AML-193 (cell line): ENCODE measurements at regions not wholly inside any gene's neighbourhood (a gene's known extent, or its start where the extent isn't known, plus 50 kb on each side); places are given as distances from the start of the nearest gene placed in this dataset.
A peak's percentile ranks its signal among the peaks of the same experiment; 100 is the strongest.
"Not testable (repeated sequence)": the region's sequence is repeated elsewhere in the genome, so short reads cannot be mapped to it uniquely, and the experiment has no call there.

Source experiments
- DNase-seq, 2 experiments: peaks; one replicate each; lab custom pipeline; 2025; lab: John Stamatoyannopoulos, UW

DNA sequence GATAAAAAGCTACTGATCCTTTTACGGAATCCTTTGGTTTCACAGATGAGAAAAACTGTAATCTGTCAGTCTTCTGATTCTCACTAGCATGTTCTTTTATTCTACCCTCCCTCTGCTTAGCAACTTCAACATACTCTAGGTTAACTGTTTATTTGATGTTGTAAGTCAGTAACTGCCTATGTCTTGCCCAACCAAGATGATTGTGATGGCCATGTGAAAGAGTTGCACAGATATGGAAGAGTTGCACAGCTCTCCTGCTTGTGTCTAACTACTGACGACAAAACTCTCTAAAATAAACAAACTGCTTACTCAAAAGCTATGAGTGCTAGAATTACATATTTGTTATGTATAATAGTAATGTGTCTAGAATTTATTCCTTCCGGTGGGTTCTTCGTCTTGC, 227.3 kb upstream of the DAB2 start:
- DNase-seq, result peak; percentile 57 to 75

DNA sequence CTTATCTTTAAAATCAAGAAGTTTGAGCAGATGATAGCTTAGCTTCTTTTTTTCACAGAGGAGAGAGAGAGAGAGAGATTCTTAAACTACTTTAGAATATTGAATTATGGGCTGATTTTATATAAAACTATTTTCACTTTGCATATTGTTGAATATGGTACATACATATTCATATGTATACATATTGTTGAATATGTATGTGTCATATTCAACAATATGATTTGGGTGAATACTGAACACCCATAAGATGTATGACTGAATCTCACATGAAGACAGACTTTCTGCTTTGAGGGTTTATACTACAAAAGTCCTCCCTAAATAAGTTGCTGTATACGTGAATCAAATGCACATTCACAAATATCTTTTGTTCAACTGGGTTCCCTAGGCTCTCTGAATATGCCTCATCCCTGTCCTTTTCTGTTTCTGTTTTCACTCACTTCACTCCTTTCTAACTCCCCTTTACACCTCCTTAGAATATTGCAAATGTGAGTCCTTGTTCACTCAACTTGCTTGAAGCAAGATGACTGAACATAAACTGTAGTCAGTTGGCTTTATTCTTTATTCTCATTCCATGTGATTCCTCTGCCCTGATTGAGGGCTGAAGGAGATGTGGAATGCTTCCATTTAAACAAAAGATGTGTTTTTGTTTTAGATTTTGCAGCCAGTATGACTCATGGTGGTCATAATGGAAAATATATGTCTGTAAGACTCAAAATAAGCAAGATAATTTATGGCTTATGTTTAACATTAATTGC, 225.4 kb upstream of the DAB2 start:
- no peak for DNase-seq

DNA sequence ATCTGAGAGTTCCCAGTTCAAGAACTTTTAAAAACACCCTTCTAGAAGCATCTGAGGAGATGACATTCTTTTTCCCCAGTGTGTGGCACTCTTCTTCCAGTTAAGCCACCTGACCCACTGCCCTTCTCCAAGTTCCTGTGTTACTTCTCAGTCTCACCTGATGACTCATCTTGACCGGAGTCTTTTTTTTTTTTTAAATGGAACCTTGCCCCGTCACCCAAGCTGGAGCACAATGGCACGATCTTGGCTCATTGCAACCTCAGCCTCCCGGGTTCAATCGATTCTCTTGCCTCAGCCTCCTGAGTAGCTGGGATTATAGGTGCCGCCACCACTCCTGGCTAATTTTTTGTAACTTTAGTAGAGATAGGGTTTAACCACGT, 224.1 kb upstream of the DAB2 start:
- DNase-seq, result no peak

DNA sequence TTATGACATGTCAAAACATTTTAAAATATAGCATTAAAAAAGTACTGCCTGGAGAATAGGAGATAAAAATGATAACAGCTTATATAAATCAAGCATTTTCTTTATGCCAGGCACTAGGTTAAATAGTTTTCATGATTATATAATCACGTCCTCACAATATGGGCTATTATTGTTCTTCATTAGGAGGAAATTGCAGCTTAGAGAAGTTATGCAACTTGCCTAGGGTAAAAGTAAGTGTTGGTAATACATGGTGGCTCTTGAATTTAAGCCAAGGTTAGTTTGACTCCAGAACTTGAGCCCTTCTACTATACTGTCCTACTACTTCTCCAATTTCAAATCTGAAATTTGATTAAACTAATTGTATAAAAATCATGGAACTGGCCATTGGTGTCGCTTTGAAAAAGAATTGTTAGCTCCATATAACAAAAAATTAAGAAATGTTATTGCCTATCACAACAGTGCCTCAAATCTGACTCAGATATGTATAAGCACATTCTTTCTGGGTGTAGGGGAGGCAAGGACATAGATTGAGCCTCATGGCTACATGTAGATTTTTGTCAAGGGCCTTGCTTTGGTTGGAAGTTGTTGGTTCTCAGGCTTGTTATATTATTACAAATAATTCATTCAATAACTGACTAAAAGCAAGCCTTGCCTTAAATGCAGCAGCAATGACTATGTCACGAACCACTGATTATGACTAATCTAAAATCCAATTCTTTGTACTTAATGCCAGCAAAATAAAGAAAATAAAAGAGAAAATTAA, 223.5 kb upstream of the DAB2 start:
- DNase-seq, result peak; percentile 79 to 85

DNA sequence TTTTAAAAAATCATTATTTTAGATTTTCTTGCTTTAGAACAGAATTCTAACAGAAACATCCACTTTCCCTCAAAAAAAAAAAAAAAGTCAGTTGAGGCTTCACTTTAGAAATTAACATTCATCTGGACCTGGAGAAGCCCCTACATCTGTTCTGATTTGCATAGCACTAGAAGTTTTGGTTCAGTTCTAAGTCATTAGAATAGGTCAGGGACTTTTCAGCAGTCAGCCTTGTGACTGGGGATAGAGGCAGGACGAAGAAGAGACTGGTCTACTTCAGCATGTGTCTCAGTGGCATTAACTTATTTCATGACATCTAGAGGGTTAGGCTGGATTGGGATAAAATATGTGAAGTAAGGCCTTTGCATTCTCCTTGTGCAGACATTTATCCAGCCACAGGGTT, 215.8 kb upstream of the DAB2 start:
- no peak for DNase-seq

DNA sequence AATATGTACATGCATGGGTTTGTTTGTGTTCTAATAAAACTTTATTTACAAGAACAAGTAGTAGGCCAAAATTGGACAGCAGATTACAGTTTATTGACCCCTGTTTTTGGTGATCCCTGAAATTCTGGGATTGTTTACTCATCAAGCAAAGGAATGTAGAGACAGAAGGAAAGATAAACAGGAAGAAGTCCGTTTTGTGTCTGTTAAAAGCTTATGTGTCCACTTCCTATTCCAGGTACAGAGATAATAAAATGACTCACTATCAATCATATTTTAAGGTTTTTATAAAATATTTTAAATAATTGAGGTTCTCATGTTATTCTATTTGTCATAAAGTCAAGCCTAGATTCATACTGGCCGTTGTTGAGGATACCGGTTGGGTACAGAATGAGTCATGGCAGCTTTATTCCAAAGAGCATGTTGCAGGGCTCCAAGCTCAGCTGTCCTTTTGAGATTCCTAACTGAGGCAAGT, 214.9 kb upstream of the DAB2 start:
- no peak for DNase-seq

DNA sequence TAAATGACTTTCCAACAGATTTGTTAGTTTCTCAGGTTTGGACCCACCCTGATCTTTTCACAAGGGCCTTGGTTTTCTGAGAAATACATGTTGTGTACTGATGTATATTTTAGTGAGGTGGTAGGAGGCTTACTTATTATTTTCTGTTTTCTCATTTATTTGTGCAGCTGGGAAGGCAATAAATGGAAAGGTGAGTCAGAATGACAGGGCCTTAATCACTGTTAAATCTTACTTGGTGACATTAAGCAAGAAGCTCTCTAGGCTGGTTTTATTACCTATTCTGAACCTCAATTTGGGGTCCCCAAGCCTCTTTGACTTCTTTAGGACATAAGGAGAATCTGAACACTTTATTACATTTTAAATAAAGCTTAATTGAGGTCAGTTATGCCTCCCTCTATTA, 214.0 kb upstream of the DAB2 start:
- no peak for DNase-seq

DNA sequence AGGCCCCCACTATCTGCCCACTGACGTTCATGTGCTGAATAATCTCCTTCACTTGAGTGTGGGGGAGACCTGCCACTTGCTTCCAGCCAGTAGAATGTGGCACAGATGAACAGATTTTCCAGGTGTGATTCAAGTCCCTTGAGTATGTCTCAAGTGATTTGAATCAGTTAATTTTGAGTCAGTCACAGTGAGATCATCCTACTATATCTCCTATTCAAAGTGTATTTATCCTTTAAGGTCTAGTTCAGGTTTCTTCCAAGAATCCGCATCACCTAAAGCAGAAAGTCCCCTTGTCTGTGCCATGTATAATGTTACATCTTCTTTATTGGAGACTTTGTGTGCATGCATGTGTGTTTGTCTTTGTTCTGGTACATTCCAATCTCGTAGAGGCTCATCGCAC, 208.3 kb upstream of the DAB2 start:
- DNase-seq, result no peak

DNA sequence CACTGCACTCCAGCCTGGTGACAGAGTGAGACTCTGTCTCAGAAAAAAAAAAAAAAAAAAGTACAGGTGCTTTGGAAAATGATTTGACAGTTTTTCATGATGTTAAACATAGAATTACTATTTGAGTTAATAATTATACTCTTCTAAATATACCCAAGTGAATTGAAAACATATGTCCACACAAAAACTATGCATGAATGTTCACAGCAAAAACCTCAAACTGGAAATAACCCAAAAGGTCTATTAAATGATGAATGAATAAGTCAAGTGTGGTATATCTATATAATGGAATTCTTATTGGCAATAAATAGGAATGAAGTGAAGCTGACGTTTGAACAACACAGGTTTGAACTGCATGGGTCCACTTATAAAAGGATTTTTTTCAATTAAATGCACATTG, 207.2 kb upstream of the DAB2 start:
- no peak for DNase-seq

DNA sequence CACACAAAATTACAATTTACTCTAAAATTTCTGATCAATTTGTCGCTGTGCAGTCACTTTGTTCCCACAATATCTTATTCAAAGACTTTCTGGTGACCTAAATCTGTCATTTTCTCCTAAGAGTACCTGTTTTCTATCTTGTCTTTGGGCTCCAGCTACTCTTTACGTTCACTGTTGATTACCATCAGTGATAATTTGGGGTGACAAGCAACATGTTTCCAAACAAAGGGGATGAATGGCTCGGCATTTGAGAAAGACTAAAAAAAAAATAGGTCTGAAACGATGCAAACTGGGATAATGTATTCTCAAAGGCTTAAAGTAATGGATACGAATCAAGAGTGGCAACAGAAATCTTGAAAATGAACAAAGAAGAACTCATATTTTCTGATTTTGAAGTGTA, 205.2 kb upstream of the DAB2 start:
- no peak for DNase-seq

DNA sequence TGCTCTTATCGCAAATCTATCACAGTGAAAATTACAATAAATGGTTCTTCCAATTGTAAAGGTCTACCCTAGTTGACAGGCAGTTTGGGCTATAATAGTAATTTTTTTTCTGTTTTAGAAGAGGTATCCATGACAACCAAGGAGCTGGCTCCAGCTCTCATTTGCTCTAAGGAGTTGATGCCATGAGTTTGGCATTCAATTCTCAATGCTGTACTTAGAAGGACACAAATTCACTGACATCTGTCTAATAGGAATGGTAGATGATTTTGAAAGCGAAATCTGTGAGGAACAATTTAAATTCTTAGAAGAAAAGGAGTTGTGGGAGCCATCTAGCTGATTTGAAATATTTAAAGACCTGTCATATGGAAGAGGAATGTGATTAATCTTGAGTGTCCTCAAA, 203.6 kb upstream of the DAB2 start:
- no peak for DNase-seq

DNA sequence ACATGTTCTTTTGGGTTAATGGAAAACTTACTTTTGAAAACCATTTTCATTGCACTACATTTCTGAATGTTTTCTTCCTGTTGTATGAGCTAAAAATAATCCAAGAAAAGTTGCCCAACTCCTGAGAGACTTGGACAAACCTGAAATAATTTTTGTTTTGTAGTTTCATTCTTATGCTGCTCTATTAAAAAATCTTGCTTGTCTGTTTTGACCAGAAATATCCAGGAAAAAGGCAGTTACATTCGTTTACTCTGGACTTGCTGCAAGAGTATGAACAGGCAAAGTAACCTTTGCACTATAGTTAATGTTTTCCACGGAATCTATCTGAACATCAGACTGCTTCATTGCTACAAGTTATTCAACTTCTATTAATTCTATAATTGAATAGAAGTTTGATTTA, 200.1 kb upstream of the DAB2 start:
- no peak for DNase-seq

DNA sequence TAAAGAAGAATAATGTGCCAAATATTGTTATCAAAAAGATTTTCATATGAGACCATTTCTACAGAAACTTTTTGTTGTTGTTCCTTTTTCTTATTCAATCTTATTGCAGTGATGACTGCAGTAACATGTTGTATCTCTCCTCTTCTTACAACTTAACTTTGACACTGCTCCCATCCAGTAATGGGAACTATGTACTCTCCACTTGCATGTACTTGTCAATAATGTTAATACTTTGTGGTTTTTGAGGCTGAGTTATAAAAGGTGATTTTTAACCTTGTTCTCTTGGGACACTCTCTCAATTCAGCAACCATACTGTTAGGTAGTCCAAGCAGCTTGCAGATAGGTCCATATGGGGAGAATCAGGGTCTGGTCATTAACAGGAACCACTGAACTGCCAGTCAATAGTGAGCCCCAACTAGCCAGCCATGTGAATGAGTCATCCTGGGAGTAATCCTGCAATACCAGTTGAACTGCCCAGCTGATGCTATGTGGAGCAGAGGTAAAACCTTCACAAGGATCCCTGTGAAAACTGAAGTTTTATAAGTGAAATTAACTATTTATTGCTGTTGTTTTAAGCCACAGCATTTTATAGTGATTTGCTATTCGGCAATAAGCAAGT, 199.6 kb upstream of the DAB2 start:
- DNase-seq, result no peak

DNA sequence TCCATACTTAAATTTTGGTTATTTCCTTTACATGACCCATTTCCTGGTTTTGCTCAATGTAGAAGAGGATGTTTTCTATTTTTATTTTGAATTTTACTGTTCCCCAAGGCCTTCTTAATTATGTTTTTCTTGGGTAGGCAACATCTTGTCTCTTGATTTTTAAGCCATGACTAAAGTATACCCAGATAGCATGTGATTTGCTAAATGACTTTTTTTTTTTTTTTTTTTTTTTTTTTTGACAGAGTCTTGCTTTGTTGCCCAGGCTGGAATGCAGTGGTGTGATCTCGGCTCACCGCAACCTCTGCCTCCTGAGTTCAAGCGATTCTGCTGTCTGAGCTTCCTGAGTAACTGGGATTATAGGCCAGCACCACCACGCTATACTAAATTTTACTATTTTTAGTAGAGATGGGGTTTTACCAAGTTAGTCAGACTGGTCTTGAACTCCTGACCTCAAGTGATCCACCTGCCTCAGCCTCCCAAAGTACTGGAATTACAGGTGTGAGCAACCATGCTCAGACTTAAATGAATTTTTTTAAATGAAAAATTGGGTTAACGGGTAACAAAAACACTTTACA, 198.6 kb upstream of the DAB2 start:
- DNase-seq, result no peak

DNA sequence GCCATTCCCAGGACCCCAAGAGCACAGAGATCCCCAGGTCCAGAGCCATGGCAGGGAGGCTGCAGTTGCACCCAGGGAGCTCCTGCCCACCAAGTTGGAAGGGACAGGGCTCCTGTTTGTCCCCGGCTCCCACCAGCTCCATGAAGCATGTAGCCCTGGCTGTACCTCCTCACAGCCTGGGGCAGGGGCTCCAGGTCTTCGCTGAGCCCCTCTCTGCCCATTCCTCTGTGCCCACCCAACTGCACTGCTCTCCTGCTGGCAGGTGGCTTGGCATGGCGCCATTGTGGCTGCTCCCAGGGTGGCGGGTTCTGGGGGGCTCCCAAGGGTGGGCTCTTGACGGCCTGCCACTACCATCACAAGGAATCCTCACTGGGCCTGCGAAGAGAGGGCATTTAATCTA, 197.5 kb upstream of the DAB2 start:
- DNase-seq, result no peak

DNA sequence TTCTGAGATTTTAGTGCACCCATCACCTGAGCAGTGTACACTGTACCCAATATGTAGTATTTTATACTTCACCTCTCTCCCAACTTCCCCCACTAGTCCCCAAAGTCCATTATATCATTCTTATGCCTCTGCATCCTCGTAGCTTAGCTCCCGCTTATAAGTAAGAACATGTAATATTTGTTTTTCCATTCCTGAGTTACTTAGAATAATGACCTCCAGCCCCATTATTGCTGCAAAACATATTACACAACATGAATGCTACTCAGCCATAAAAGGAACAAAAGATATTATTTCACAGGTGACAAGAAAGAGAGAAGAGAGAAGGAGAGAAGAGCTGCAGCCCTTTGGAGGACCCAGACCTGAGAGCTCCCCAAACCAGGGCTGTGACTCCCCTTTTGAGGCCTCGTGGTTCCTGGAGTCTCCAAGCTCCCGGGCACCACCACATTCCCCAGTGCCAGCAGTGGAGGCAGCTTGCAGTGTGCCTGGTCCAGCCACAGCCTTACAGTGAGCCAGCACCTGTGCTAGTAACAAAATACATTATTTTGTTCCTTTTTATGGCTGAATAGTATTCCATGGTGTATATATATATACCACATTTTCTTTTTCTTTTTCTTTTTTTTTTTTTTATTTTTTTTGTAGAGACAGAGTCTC, 194.5 kb upstream of the DAB2 start:
- no peak for DNase-seq

DNA sequence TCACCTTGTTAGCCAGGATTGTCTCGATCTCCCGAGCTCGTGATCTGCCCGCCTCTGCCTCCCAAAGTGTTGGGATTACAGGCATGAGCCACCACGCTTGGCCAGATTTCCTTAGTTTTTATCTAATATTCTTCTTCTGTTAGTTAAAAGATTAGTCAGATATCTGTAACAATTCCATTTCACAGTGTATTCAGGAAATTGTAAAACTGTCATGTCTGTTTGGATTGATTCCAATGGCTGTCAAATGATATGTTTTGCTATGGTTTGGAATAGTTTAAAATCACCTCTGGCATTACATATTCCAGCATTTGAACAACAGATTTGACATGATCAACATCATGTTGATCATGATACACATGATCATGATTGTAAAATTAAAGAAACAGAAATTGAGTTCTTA, 193.6 kb upstream of the DAB2 start:
- DNase-seq, result no peak

DNA sequence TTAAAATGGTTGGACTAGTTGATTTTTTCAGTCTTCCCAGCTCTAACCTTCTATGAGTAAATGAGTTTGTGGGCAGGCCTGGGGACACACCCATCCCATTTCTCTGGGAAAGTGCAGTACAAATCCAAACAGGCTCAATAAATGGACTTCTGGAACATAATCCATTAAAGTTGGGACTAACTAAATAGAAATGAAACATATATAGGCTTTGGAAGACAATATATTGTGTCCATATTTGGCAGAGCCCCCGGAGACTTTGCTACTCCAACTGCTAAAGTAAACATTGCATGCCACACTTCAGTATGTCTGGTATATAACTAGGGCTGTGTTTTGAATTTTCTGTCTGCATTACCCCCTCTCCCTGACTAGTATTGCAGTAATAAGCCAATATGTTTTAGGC, 191.4 kb upstream of the DAB2 start:
- no peak for DNase-seq

DNA sequence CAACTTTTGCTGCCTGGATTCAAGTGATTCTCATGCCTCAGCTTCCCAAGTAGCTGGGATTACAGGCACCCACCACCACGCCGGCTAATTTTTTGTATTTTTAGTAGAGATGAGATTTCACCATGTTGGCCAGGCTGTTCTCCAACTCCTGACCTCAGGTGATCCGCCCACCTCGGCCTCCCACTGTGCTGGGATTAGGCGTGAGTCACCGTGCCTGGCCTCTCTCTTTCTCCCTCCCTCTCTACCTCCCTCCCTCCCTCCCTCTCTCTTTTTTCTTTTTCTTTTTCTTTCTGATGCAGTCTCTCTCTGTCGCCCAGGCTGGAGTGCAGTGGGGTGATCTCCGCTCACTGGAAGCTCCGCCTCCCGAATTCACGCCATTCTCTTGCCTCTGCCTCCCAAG, 186.3 kb upstream of the DAB2 start:
- not testable (repeated sequence) for DNase-seq

DNA sequence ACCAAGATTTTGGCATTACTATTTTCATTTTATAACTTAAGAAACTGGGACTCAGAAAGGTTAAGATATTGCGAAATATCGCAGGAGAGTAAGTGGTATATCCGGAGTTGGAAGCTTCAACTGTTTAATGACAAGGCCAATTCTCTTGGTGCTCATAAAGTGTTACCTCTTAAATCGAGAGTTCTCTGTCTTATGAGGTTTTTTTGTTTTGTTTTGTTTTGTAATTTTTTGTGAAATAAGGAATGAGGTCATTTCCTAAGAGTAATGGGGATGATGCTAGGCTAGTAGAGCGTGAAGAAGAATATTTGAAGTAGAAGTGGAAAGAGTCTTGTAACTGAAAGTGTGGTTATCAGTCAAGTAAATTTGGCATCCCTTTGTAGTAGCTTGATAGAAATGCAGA, 183.2 kb upstream of the DAB2 start:
- DNase-seq, result no peak

DNA sequence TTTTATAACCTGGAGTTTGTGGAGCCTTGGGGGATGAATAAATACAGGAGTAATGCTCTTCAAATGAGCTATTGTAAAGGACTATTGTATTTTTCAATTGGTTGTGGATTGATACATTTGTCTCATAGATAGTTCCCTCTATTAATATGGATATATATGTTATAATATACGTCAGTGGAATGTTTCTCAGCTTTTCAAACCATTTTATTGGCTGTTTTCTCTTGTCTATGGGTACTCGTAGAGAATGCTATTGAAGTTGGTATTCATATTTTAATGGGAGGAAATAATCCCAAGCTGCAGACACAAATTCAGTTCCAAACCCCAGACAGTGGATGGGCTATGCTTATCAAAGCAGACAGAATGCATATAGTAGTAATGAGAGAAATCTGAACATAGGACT, 181.8 kb upstream of the DAB2 start:
- DNase-seq, result no peak
